Hepatocyte (in vitro differentiated cells): ENCODE measurements at regions not wholly inside any gene's neighbourhood (a gene's known extent, or its start where the extent isn't known, plus 50 kb on each side); places are given as distances from the start of the nearest gene placed in this dataset.

Experiments
- DNase-seq: peaks from one replicate; pipeline ENCODE4 v3.0.0-alpha.2; 2016; ENCODE audit warnings: low spot score
- H2AFZ ChIP-seq: fragments of 200-600 bp; sonication (generic); 2 replicates; pipeline ENCODE4 v1.6.0; 2016; ENCODE audit warnings: antibody characterized with exemption, mild to moderate bottlenecking
- H3K27ac ChIP-seq: fragments of 200-600 bp; sonication (generic); 2 replicates; pipeline ENCODE4 v1.5.1; 2016; ENCODE audit warnings: mild to moderate bottlenecking
- H3K27me3 ChIP-seq: fragments of 200-600 bp; sonication (generic); 2 replicates; pipeline ENCODE4 v1.6.1; 2016
- H3K36me3 ChIP-seq: fragments of 200-600 bp; sonication (generic); replicated peaks from 2 replicates; pipeline ENCODE4 v1.5.1; 2016; ENCODE audit warnings: low read depth; ENCODE audit not compliant: insufficient read depth
- H3K4me1 ChIP-seq: fragments of 200-600 bp; sonication (generic); 2 replicates; pipeline ENCODE4 v1.5.1; 2016; ENCODE audit warnings: mild to moderate bottlenecking, moderate library complexity; ENCODE audit not compliant: insufficient read depth
- H3K4me2 ChIP-seq: fragments of 200-600 bp; sonication (generic); 2 replicates; pipeline ENCODE4 v1.6.0; 2016
- H3K4me3 ChIP-seq: fragments of 200-600 bp; sonication (generic); 2 replicates; pipeline ENCODE4 v1.5.1; 2016; ENCODE audit warnings: mild to moderate bottlenecking
- H3K79me2 ChIP-seq: fragments of 200-600 bp; sonication (generic); 2 replicates; pipeline ENCODE4 v1.6.0; 2017; ENCODE audit warnings: mild to moderate bottlenecking
- H3K9me2 ChIP-seq: fragments of 200-600 bp; sonication (generic); replicated peaks from 2 replicates; pipeline ENCODE4 v1.6.0; 2017; ENCODE audit warnings: mild to moderate bottlenecking; ENCODE audit not compliant: insufficient read depth
- H3K9me3 ChIP-seq: fragments of 200-600 bp; sonication (generic); 2 replicates; pipeline ENCODE4 v1.5.1; 2016; ENCODE audit warnings: low read depth, mild to moderate bottlenecking
- H4K20me1 ChIP-seq: fragments of 200-600 bp; sonication (generic); 2 replicates; pipeline ENCODE4 v1.6.0; 2016; ENCODE audit warnings: mild to moderate bottlenecking; ENCODE audit not compliant: insufficient read depth, poor library complexity, severe bottlenecking
- EZH2 ChIP-seq: fragments of 200-600 bp; sonication (generic); IDR thresholded peaks from 2 replicates; pipeline ENCODE4 v1.6.1; 2016; ENCODE audit warnings: antibody characterized with exemption, mild to moderate bottlenecking, borderline replicate concordance
- EZH2phosphoT487 ChIP-seq: fragments of 200-600 bp; sonication (generic); IDR thresholded peaks from one replicate; pipeline ENCODE4 v1.6.1; 2018; ENCODE audit warnings: antibody characterized with exemption, mild to moderate bottlenecking, low read depth, moderate library complexity; ENCODE audit not compliant: unreplicated experiment, severe bottlenecking
- WGBS: methylation state at CpG from one replicate; pipeline ENCODE4 v1.1.6; 2016; ENCODE audit warnings: low lambda C conversion rate; ENCODE audit errors: missing lambda C conversion rate; 5-methylcytosine and 5-hydroxymethylcytosine counted together
- TF ChIP-seq, protein P1 (sequence below): fragments of 200-600 bp; sonication (generic); IDR thresholded peaks from 2 replicates; pipeline ENCODE4 v1.5.1; 2016; ENCODE audit warnings: antibody characterized with exemption, mild to moderate bottlenecking; ENCODE audit not compliant: poor library complexity

DNA sequence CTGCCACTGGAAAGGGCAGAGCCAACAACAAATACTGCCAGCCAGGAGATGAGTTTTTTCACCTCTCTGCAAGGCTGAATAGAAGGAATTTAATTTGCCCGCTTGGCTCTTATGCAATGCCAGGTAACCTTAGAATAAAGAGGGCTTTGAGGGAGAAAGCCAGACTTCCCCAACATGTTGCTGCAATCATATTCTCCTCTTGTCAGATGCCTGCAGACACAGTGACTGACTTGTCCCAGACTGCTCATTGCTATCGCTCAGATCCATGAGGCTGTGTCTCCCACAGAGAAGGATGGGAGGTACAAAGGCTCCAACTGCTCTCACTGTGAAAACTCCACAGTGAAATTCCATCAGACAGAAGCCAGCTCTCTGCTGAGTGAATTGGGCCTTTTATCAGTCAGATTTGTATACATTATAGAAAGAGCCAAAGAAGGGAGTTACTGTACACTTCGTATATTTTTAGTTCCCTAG lies 517.0 kb upstream of the ID4 start:
- Histone ChIP-seq H2AFZ (no peak overlapping the region), H3K27me3 (no peaks in the 10 kb centered on the region), H3K36me3 (no peaks in the 10 kb centered on the region), H4K20me1 (no peaks in the 10 kb centered on the region), H3K9me3 (no peaks in the 10 kb centered on the region), H3K4me3 (no peak overlapping the region), H3K4me2 (no peak overlapping the region), H3K9me2 (no peaks in the 10 kb centered on the region), H3K4me1 (no peaks in the 10 kb centered on the region), H3K27ac (no peak overlapping the region), H3K79me2 (no peaks in the 10 kb centered on the region)
- TF ChIP-seq, protein P1, sequence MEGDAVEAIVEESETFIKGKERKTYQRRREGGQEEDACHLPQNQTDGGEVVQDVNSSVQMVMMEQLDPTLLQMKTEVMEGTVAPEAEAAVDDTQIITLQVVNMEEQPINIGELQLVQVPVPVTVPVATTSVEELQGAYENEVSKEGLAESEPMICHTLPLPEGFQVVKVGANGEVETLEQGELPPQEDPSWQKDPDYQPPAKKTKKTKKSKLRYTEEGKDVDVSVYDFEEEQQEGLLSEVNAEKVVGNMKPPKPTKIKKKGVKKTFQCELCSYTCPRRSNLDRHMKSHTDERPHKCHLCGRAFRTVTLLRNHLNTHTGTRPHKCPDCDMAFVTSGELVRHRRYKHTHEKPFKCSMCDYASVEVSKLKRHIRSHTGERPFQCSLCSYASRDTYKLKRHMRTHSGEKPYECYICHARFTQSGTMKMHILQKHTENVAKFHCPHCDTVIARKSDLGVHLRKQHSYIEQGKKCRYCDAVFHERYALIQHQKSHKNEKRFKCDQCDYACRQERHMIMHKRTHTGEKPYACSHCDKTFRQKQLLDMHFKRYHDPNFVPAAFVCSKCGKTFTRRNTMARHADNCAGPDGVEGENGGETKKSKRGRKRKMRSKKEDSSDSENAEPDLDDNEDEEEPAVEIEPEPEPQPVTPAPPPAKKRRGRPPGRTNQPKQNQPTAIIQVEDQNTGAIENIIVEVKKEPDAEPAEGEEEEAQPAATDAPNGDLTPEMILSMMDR = no peak
- TF ChIP-seq EZH2 = no peak
- 55% methylated on average over 3 of the region's 3 CpGs for WGBS
- no peak for DNase-seq

DNA sequence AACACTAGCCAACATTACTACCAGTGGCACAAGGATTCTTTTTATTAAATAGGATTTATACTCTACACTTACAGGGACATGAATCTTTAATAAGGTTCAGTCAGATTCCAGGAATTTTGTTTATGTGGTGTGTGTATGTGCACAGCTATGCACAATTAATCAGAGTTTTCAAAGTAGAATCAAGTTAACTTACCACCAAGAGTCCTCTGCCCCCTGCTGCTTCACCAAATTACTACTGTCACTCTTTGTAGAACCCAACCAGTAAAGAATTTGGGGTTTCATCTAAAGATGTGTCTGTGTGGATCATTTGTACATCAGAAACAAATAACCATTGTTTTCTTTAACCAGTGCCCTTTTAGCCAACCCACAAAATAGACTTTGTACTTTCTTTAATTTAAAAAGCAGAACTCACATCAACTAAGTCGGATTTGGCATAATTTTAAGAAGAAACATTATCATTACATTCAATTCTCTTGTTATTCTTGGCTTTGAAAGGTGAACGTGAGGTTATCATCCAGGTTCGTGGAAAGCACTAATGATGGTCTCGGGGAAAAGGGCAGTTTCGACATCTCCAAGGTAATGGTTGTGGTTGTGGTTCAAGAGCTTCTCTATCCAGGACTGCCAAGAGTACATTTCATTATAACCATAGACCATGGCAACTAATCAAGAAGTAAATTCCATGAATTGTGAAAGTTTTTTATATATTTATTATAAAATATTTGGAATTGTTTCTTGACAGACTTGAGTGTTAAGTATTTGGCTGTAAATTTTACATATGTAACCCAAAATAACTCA lies 514.3 kb upstream of the ID4 start:
- H3K27me3 ChIP-seq = no peaks in the 10 kb centered on the region
- H3K36me3 ChIP-seq = no peaks in the 10 kb centered on the region
- H3K9me2 ChIP-seq = no peaks in the 10 kb centered on the region
- no peaks in the 10 kb centered on the region for H4K20me1 ChIP-seq
- H3K79me2 ChIP-seq = no peaks in the 10 kb centered on the region
- DNase-seq = no peak
- TF ChIP-seq EZH2phosphoT487 (no peak), EZH2 (no peak)
- TF ChIP-seq, protein P1 = no peak
- no peak overlapping the region for H3K4me3 ChIP-seq
- no peak overlapping the region for H2AFZ ChIP-seq
- 96% methylated on average over 5 of the region's 5 CpGs for WGBS
- H3K9me3 ChIP-seq = no peaks in the 10 kb centered on the region
- H3K4me1 ChIP-seq = no peaks in the 10 kb centered on the region
- H3K27ac ChIP-seq = no peak overlapping the region
- no peak overlapping the region for H3K4me2 ChIP-seq

- WGBS = 93% methylated on average over 3 of the region's 3 CpGs
- no peaks in the 10 kb centered on the region for H3K36me3 ChIP-seq
- TF ChIP-seq, protein P1 = no peak
- TF ChIP-seq EZH2phosphoT487 = no peak
- TF ChIP-seq EZH2 = no peak
Measured at GRCh38 chr6:19324376-19324775, 512.8 kb upstream of the ID4 start.

More at GRCh38 chr6:19324376-19324775, 512.8 kb upstream of the ID4 start:
- Histone ChIP-seq H2AFZ (no peak overlapping the region), H3K4me2 (no peak overlapping the region), H3K4me1 (no peaks in the 10 kb centered on the region), H3K9me2 (no peaks in the 10 kb centered on the region), H3K27ac (no peak overlapping the region), H3K4me3 (no peak overlapping the region), H3K27me3 (no peaks in the 10 kb centered on the region), H4K20me1 (no peaks in the 10 kb centered on the region), H3K9me3 (no peaks in the 10 kb centered on the region), H3K79me2 (no peaks in the 10 kb centered on the region)
- DNase-seq = no peak
